ENCODE measurements at regions not wholly inside any gene's neighbourhood (a gene's known extent, or its start where the extent isn't known, plus 50 kb on each side); places are given as distances from the start of the nearest gene placed in this dataset.

DNA sequence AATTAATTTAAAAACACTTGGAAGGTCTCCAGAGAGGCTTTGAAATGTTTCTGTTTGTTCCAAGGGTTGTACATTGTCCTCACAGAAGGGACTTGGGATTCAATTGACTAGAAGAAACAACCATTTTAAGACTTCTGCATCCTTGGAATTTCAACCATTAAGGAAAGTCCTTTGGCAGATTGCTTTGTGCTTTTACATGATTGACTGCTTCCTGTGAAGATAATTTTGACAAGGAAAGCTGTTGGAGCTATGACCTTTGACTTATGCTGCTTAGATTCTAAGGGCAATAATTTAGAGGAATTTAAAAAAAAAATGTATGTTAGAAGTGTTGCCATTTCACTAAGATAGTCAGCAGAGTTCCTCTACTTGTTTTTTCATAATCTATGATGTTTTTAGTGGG is 483.9 kb upstream of the TBL1XR1 start:
- H3K4me3 ChIP-seq (ENCODE audit: low read depth, low read length) = no peak overlapping the region
- TF ChIP-seq, protein P1, sequence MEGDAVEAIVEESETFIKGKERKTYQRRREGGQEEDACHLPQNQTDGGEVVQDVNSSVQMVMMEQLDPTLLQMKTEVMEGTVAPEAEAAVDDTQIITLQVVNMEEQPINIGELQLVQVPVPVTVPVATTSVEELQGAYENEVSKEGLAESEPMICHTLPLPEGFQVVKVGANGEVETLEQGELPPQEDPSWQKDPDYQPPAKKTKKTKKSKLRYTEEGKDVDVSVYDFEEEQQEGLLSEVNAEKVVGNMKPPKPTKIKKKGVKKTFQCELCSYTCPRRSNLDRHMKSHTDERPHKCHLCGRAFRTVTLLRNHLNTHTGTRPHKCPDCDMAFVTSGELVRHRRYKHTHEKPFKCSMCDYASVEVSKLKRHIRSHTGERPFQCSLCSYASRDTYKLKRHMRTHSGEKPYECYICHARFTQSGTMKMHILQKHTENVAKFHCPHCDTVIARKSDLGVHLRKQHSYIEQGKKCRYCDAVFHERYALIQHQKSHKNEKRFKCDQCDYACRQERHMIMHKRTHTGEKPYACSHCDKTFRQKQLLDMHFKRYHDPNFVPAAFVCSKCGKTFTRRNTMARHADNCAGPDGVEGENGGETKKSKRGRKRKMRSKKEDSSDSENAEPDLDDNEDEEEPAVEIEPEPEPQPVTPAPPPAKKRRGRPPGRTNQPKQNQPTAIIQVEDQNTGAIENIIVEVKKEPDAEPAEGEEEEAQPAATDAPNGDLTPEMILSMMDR (conservative IDR thresholded peaks at IDR 0.05; ENCODE audit: low read depth, low read length) = no peak
- no peak for DNase-seq (ENCODE audit: low read depth)

DNA sequence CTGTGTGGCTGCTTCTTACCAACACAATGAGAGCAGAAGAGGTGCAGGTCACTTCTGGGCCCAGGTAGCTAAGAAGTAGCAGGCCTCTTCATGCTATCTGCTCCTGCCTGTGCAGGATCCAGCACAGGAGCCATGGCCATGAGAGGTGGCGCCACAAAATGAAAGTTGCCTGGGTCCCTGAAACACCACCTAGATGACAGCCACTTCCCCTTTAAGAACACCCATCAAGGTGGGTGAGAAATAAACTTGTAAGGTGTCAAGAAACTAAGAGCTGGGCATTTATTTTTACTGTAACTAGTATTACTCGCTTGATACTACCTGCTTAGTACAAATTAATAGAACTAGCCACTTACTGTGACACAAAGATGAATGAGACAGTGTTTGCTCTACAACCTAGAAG is 484.6 kb upstream of the TBL1XR1 start:
- DNase-seq (ENCODE audit: low read depth) = no peak

DNA sequence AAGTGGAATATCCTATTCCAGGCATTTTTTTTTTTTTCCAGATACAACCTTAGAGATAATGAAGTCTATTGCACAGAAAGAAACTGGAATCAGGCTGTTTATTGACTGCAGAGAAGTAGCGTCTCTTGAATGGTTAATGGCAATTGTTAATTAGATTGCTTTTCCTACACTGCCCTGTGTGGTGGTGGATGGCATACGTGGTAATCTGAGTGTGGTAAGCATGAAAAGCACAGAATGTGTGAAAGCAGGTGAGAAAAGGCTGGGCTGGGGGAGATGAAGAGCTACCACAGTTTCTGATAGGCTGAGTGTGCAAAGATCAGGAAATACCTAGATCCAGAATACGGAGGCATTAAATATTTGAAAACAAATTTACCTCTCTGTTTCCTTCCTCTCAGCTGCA is 486.3 kb upstream of the TBL1XR1 start:
- no peak overlapping the region for H3K4me3 ChIP-seq (ENCODE audit: low read depth, low read length)
- no peak for DNase-seq (ENCODE audit: low read depth)
- TF ChIP-seq, protein P1 (conservative IDR thresholded peaks at IDR 0.05; ENCODE audit: low read depth, low read length) = no peak

More for the DNA sequence above, 484.6 kb upstream of the TBL1XR1 start:
- H3K4me3 ChIP-seq (ENCODE audit: low read depth, low read length) = no peak overlapping the region
- TF ChIP-seq, protein P1 (conservative IDR thresholded peaks at IDR 0.05; ENCODE audit: low read depth, low read length) = no peak

DNA sequence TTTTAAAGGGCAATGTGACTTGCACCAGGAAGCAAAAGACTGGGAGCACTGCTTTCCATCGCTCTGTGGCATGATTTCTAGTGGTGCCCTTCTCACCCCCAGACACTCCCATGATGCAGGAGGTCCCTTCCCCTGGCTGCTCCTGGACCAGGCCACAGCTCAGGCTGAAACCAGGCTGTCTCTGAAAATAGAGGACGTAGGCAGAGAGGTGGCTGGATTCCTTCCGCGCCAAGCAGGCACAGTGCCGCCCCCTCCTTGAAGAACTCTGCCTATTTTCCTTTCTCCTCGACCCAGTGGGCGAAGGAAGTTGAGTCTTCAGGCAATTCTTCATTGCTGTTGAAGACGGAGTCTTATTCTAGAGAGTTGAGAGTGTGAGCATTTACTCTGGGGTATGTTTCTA is 489.4 kb upstream of the TBL1XR1 start:
- H3K4me3 ChIP-seq (ENCODE audit: low read depth, low read length) = no peak overlapping the region
- TF ChIP-seq, protein P1 (conservative IDR thresholded peaks at IDR 0.05; ENCODE audit: low read depth, low read length) = no peak

DNA sequence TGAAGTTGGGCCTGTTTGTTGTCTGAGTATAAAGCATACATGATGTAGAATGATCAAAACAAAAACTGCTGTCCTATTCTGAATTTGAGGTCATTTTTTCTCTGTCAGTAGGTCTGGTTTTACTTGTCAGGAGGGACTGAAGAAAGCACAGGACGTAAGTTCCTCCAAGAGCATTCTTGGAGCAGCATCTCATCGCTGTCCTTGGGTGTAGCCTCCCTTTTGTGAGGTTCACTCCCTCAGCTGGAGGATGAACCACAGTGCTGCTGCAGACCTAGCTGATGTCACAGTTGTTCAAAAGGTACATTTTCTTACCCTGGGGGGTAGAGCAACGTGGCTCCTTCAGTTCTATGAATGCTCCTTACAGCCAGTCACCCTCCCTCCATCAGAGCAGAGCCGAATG is 490.0 kb upstream of the TBL1XR1 start:
- TF ChIP-seq, protein P1 (conservative IDR thresholded peaks at IDR 0.05; ENCODE audit: low read depth, low read length) = no peak
- no peak for DNase-seq (ENCODE audit: low read depth)
- no peak overlapping the region for H3K4me3 ChIP-seq (ENCODE audit: low read depth, low read length)

More for the DNA sequence above, 489.4 kb upstream of the TBL1XR1 start:
- DNase-seq (ENCODE audit: low read depth) = no peak

DNA sequence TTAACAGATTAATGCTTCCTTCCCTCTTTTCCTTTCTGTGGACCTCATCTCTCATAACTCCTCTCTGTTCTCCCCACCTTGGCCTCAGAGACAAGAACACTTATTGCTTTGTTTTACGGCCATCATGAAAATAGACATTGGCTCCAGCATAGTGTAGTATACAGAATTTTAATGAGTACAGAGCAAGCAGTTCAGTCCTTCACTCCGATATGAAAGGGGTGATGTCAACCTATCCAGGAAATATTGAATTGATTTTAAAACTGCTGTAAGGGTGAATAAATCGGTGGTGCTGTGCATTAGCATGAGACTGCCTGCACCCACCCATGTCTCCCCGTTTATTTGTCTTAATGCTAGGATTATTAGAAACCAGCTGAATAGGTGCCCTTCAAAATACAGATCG is 490.9 kb upstream of the TBL1XR1 start:
- H3K4me3 ChIP-seq (ENCODE audit: low read depth, low read length) = no peak overlapping the region
- TF ChIP-seq, protein P1 (conservative IDR thresholded peaks at IDR 0.05; ENCODE audit: low read depth, low read length) = no peak
- DNase-seq (ENCODE audit: low read depth) = no peak

DNA sequence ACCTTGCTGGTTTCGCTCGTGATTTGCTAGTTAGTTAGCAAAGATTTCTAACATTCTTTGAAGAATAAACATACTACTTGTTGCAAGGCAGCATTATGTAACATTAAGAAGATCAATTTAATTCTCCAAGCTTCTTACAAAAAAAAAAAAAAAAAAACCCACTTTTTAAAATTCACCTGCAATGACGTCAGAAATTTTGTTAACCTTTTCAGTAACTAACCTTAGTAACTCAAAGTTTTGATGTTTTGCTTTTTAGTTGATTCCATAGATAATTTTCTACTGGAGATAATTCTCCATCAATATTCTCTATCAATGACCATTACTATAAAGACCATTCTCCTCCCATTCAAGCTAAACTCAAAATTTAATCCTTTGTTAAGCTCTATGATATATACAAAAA is 491.8 kb upstream of the TBL1XR1 start:
- H3K4me3 ChIP-seq (ENCODE audit: low read depth, low read length) = no peak overlapping the region
- TF ChIP-seq, protein P1 (conservative IDR thresholded peaks at IDR 0.05; ENCODE audit: low read depth, low read length) = no peak
- DNase-seq (ENCODE audit: low read depth) = no peak

Data from choroid plexus epithelial cell (primary cell).